Endodermal cell (in vitro differentiated cells): ENCODE measurements at regions not wholly inside any gene's neighbourhood (a gene's known extent, or its start where the extent isn't known, plus 50 kb on each side); places are given as distances from the start of the nearest gene placed in this dataset.

Experiments used
- DNase-seq: peaks from one replicate; pipeline ENCODE4 v3.0.0-alpha.2; 2017
- H3K27ac ChIP-seq: 2 replicates; pipeline ENCODE4 v1.5.1; 2013; ENCODE audit warnings: mild to moderate bottlenecking, low read depth, low read length, moderate library complexity
- H3K27me3 ChIP-seq: 2 replicates; pipeline ENCODE4 v1.6.1; 2013; ENCODE audit warnings: mild to moderate bottlenecking, low read length, moderate library complexity; ENCODE audit not compliant: insufficient read depth, control insufficient read depth, poor library complexity, severe bottlenecking
- H3K36me3 ChIP-seq: 2 replicates; pipeline ENCODE4 v1.7.0; 2013; ENCODE audit warnings: mild to moderate bottlenecking, low read length, moderate library complexity; ENCODE audit not compliant: control insufficient read depth, insufficient read depth
- H3K4me1 ChIP-seq: one replicate; pipeline ENCODE4 v1.7.0; 2013; ENCODE audit warnings: low read length; ENCODE audit not compliant: control insufficient read depth, insufficient read depth
- H3K4me3 ChIP-seq: 2 replicates; pipeline ENCODE4 v1.5.1; 2013; ENCODE audit warnings: mild to moderate bottlenecking, low read length, moderate library complexity
- H3K9ac ChIP-seq: 2 replicates; pipeline ENCODE4 v1.6.1; 2013; ENCODE audit warnings: mild to moderate bottlenecking, low read length, moderate library complexity; ENCODE audit not compliant: poor library complexity, severe bottlenecking; ENCODE audit errors: extremely low read depth
- H3K9me3 ChIP-seq: 2 replicates; pipeline ENCODE4 v1.6.1; 2013; ENCODE audit warnings: mild to moderate bottlenecking, low read length, moderate library complexity; ENCODE audit not compliant: control insufficient read depth
- H3K27ac Mint-ChIP-seq: 2 replicates; pipeline ENCODE4 v1.8.0; 2020; ENCODE audit warnings: mixed read lengths
- H3K27me3 Mint-ChIP-seq: 2 replicates; pipeline ENCODE4 v1.8.0; 2021; ENCODE audit warnings: mild to moderate bottlenecking, mixed read lengths; ENCODE audit not compliant: insufficient read depth
- H3K36me3 Mint-ChIP-seq: 2 replicates; pipeline ENCODE4 v1.8.0; 2020; ENCODE audit warnings: low read depth, mixed read lengths
- H3K4me1 Mint-ChIP-seq: 2 replicates; pipeline ENCODE4 v1.8.0; 2020; ENCODE audit warnings: mixed read lengths
- H3K4me3 Mint-ChIP-seq: 2 replicates; pipeline ENCODE4 v1.8.0; 2020; ENCODE audit warnings: mild to moderate bottlenecking, moderate library complexity, mixed read lengths
- H3K9me3 Mint-ChIP-seq: 2 replicates; pipeline ENCODE4 v1.8.0; 2020; ENCODE audit warnings: mild to moderate bottlenecking, mixed read lengths
- WGBS, 2 experiments: methylation state at CpG; one replicate each; pipeline versions ENCODE4 v1.1.5 to v1.1.7; 2013; ENCODE audit warnings: missing lambda C conversion rate in 2 of 2, mixed read lengths in 1 of 2; ENCODE audit not compliant: insufficient coverage in 1 of 2, insufficient read length in 1 of 2; 5-methylcytosine and 5-hydroxymethylcytosine counted together
- TF ChIP-seq, protein P1 (sequence below): fragments of 200-600 bp; sonication (generic); conservative IDR thresholded peaks from 2 replicates; pipeline ENCODE4 v1.5.0; 2021; ENCODE audit warnings: antibody characterized with exemption, mild to moderate bottlenecking

DNA sequence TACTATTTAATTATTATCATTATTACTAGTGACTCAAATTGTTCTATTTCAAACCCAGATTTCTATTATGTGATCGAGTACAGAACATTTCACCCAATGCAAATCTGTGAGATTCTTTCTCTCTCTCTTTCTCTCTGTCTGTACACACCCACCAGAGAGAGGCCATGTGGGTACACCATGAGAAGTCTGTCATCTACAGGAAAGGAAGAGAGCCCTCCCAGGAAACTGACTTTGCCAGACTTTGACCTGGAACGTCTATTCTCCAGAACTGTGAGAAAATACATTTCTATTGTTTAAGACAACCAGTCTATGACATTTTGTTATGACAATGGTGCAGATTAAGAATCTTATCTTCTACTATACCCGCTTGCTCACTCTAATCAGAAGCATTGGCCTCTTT lies 1091.6 kb downstream of the TTLL7 start:
- Mint-ChIP-seq H3K9me3 (no peaks in the 10 kb centered on the region), H3K36me3 (no peaks in the 10 kb centered on the region), H3K27ac (no peak overlapping the region), H3K4me1 (peaks cover 3% of the 10 kb centered on the region), H3K4me3 (no peak overlapping the region), H3K27me3 (no peaks in the 10 kb centered on the region)
- no peaks in the 10 kb centered on the region for H3K9me3 ChIP-seq
- no peak overlapping the region for H3K27ac ChIP-seq
- WGBS, 2 experiments, result 85% methylated on average over 3 of the region's 3 CpGs; no CpG with 5 or more reads in 1 of the 2 experiments
- H3K27me3 ChIP-seq, result no peaks in the 10 kb centered on the region
- H3K36me3 ChIP-seq, result no peaks in the 10 kb centered on the region
- H3K4me3 ChIP-seq, result no peak overlapping the region
- no peak for DNase-seq
- H3K4me1 ChIP-seq, result no peaks in the 10 kb centered on the region
- TF ChIP-seq, protein P1, sequence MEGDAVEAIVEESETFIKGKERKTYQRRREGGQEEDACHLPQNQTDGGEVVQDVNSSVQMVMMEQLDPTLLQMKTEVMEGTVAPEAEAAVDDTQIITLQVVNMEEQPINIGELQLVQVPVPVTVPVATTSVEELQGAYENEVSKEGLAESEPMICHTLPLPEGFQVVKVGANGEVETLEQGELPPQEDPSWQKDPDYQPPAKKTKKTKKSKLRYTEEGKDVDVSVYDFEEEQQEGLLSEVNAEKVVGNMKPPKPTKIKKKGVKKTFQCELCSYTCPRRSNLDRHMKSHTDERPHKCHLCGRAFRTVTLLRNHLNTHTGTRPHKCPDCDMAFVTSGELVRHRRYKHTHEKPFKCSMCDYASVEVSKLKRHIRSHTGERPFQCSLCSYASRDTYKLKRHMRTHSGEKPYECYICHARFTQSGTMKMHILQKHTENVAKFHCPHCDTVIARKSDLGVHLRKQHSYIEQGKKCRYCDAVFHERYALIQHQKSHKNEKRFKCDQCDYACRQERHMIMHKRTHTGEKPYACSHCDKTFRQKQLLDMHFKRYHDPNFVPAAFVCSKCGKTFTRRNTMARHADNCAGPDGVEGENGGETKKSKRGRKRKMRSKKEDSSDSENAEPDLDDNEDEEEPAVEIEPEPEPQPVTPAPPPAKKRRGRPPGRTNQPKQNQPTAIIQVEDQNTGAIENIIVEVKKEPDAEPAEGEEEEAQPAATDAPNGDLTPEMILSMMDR, result no peak
- no peak overlapping the region for H3K9ac ChIP-seq

DNA sequence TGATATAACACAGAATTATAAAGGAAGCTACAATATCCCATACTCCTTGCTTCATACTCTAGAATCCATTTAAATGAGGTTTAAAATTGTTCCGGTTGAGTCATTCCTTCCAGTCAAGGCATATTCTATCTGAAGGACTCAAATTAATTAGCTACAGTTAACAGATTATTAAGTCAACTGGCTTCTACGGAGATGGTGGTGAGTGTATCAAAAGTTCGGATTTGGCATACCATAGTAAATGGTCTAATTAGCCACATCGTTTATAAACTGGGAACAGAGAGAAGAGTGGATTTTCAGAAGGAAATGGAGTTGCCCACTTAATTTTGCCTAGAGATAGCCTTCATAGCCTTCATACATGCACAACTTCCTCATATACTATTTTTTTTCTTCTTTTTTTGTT lies 1095.3 kb downstream of the TTLL7 start:
- H3K27me3 ChIP-seq, result no peaks in the 10 kb centered on the region
- Mint-ChIP-seq H3K4me3 (no peak overlapping the region), H3K4me1 (peaks cover 3% of the 10 kb centered on the region), H3K9me3 (no peaks in the 10 kb centered on the region), H3K27me3 (no peaks in the 10 kb centered on the region), H3K27ac (no peak overlapping the region), H3K36me3 (no peaks in the 10 kb centered on the region)
- H3K4me1 ChIP-seq, result no peaks in the 10 kb centered on the region
- DNase-seq, result no peak
- H3K9ac ChIP-seq, result no peak overlapping the region
- H3K27ac ChIP-seq, result no peak overlapping the region
- WGBS, 2 experiments, result 94 to 96% methylated on average over 3 to 4 of the region's 4 CpGs
- no peaks in the 10 kb centered on the region for H3K9me3 ChIP-seq
- H3K36me3 ChIP-seq, result no peaks in the 10 kb centered on the region
- H3K4me3 ChIP-seq, result no peak overlapping the region
- TF ChIP-seq, protein P1, result no peak

DNA sequence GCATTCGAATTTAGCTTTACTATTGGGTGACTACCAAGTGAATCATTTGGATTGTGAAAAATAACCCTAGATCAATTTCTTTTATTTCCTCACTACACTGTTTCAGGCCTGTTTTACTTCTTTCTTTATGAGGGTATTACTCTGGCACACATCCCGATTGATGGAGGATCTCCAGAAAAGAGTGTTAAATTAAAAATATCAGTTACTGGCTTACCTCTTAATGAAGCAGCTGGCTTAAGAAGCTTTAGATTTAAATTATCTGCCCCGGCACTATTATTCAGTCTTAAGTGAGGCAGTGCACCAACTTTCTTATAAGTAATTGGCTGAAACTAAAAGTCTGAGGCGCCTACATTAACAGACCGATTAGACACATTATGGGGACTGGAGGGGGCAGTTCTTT lies 1097.4 kb downstream of the TTLL7 start:
- H3K27ac Mint-ChIP-seq, result no peak overlapping the region
- no peak overlapping the region for H3K27ac ChIP-seq
- no peaks in the 10 kb centered on the region for H3K4me1 ChIP-seq
- no peak overlapping the region for H3K4me3 ChIP-seq
- no peaks in the 10 kb centered on the region for H3K27me3 ChIP-seq
- no peaks in the 10 kb centered on the region for H3K27me3 Mint-ChIP-seq
- no peak overlapping the region for H3K9ac ChIP-seq
- H3K4me1 Mint-ChIP-seq, result peaks cover 2% of the 10 kb centered on the region
- no peak overlapping the region for H3K4me3 Mint-ChIP-seq
- H3K9me3 ChIP-seq, result no peaks in the 10 kb centered on the region
- H3K36me3 ChIP-seq, result no peaks in the 10 kb centered on the region
- WGBS, 2 experiments, result 91 to 100% methylated on average over 2 to 5 of the region's 5 CpGs
- TF ChIP-seq, protein P1, result no peak
- DNase-seq, result no peak
- no peaks in the 10 kb centered on the region for H3K9me3 Mint-ChIP-seq
- no peaks in the 10 kb centered on the region for H3K36me3 Mint-ChIP-seq
